ENCODE measurements at regions not wholly inside any gene's neighbourhood (a gene's known extent, or its start where the extent isn't known, plus 50 kb on each side); places are given as distances from the start of the nearest gene placed in this dataset.

DNA sequence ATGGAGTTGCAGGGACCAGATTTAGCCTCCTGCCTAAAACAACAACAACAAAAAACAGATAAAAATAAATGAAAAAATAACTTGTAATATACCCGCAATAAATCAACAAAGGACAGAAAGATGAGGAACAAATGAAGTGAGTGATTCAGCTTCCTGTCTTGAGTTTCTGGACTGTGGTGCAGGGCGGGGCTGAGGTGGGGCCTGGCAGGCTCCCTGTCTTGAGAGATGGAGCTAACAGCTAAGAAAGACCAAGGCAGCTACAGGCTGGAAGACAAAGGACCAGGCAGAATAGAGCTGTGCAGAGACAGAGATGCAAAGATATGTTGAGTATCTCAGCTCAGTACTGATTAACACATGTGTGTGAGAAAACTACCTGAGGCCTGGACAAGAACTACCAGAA, 879.2 kb downstream of the AACS start:
- Histone ChIP-seq H3K9me3 (ENCODE audit: control insufficient read depth in 2 of 3, insufficient read depth in 1 of 3, low read length in 3 of 3) (no peaks in the 10 kb centered on the region), H3K27me3 (ENCODE audit: control insufficient read depth, insufficient read depth, low read length) (no peaks in the 10 kb centered on the region), H3K36me3 (ENCODE audit: control insufficient read depth in 2 of 3, insufficient read depth in 3 of 3, low read length in 3 of 3) (no peaks in the 10 kb centered on the region), H3K27ac (ENCODE audit: low read depth in 2 of 2, low read length in 2 of 2) (no peak overlapping the region), H3K4me1 (ENCODE audit: control insufficient read depth in 2 of 3, insufficient read depth in 2 of 3, low read depth in 1 of 3, low read length in 3 of 3) (no peaks in the 10 kb centered on the region), H3K4me3 (ENCODE audit: low read length in 3 of 3) (no peak overlapping the region), H3K9ac (ENCODE audit: low read length in 3 of 3) (no peak overlapping the region)
- DNase-seq (no peak), FAIRE-seq (no peak)
- intact Hi-C loops (cut with DNase I): no loop called here
- TF ChIP-seq, protein P1, sequence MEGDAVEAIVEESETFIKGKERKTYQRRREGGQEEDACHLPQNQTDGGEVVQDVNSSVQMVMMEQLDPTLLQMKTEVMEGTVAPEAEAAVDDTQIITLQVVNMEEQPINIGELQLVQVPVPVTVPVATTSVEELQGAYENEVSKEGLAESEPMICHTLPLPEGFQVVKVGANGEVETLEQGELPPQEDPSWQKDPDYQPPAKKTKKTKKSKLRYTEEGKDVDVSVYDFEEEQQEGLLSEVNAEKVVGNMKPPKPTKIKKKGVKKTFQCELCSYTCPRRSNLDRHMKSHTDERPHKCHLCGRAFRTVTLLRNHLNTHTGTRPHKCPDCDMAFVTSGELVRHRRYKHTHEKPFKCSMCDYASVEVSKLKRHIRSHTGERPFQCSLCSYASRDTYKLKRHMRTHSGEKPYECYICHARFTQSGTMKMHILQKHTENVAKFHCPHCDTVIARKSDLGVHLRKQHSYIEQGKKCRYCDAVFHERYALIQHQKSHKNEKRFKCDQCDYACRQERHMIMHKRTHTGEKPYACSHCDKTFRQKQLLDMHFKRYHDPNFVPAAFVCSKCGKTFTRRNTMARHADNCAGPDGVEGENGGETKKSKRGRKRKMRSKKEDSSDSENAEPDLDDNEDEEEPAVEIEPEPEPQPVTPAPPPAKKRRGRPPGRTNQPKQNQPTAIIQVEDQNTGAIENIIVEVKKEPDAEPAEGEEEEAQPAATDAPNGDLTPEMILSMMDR (IDR thresholded peaks at IDR 0.05; ENCODE audit: borderline replicate concordance, extremely low read depth, insufficient read depth): no peak

DNA sequence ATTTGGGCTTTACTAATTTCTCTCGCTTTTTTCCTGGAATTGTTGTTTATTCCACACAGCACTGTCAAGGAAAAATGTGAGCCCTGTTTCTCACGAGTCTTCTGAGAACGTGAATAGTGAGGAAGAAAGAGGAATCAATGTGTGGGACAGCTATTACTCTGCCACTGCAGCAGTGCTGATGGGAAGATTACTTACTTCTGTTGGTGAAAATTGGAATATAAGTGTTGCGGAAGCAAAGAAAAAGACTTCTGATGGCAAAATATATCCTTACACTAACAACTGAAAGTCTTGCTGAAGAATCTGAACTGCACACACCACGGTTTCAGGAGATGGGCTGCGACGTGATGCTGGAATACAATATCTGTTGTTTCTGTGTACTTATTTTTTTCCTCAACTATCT, 884.2 kb downstream of the AACS start:
- Histone ChIP-seq H3K9me3 (ENCODE audit: control insufficient read depth in 2 of 3, insufficient read depth in 1 of 3, low read length in 3 of 3) (no peaks in the 10 kb centered on the region), H3K27me3 (ENCODE audit: control insufficient read depth, insufficient read depth, low read length) (no peaks in the 10 kb centered on the region), H3K9ac (ENCODE audit: low read length in 3 of 3) (no peak overlapping the region), H3K36me3 (ENCODE audit: control insufficient read depth in 2 of 3, insufficient read depth in 3 of 3, low read length in 3 of 3) (no peaks in the 10 kb centered on the region), H3K27ac (ENCODE audit: low read depth in 2 of 2, low read length in 2 of 2) (no peak overlapping the region), H3K4me1 (ENCODE audit: control insufficient read depth in 2 of 3, insufficient read depth in 2 of 3, low read depth in 1 of 3, low read length in 3 of 3) (no peaks in the 10 kb centered on the region), H3K4me3 (ENCODE audit: low read length in 3 of 3) (no peak overlapping the region)
- FAIRE-seq (no peak), DNase-seq (no peak)
- TF ChIP-seq, protein P1 (IDR thresholded peaks at IDR 0.05; ENCODE audit: borderline replicate concordance, extremely low read depth, insufficient read depth): no peak
- intact Hi-C loops (cut with DNase I): no loop called here

DNA sequence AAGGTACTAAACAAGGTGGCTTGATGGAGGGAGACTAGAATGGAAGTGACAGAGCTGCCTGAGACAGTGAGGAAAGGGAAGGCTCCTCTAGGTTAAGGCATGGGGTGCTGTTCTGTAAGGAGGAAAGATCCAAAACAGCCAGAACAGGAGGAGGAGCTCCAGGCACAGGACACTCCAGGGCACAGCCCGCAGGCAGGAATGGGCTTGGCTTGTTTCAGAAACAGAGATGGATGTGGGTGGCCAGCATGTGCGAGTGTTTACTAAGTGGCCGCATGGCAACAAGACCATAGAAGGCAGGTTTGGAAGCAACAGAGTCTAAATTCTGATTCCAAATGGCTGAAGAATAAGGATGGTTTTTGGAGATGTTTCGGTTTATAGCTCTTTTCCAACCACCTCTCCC, 889.1 kb downstream of the AACS start:
- H3K9ac ChIP-seq (ENCODE audit: low read length in 3 of 3): no peak overlapping the region
- no peaks in the 10 kb centered on the region for H3K27me3 ChIP-seq (ENCODE audit: control insufficient read depth, insufficient read depth, low read length)
- TF ChIP-seq, protein P1 (IDR thresholded peaks at IDR 0.05; ENCODE audit: borderline replicate concordance, extremely low read depth, insufficient read depth): no peak
- no peaks in the 10 kb centered on the region for H3K9me3 ChIP-seq (ENCODE audit: control insufficient read depth in 2 of 3, insufficient read depth in 1 of 3, low read length in 3 of 3)
- no peaks in the 10 kb centered on the region for H3K36me3 ChIP-seq (ENCODE audit: control insufficient read depth in 2 of 3, insufficient read depth in 3 of 3, low read length in 3 of 3)
- H3K4me1 ChIP-seq (ENCODE audit: control insufficient read depth in 2 of 3, insufficient read depth in 2 of 3, low read depth in 1 of 3, low read length in 3 of 3): no peaks in the 10 kb centered on the region
- intact Hi-C loops (cut with DNase I): no loop called here
- DNase-seq (no peak), FAIRE-seq (no peak)
- no peak overlapping the region for H3K27ac ChIP-seq (ENCODE audit: low read depth in 2 of 2, low read length in 2 of 2)
- H3K4me3 ChIP-seq (ENCODE audit: low read length in 3 of 3): no peak overlapping the region

DNA sequence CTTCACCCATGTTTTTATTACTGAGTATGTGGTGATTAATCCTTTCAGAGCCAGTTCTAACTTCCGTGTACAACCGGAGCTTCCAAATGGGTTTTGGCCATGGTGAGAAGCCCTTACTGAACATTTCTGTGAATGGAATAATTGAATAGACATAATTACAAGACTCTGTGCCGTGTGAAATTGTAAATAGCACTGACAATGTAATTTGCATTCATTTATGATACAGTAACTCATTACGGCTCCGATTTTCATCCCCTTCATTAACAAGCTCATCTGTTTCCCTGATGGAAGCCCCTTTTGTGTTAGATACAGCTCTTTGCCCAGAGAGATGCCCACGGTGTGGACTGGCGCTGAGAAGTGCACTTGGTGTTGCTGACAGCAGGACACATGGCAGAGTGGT, 891.0 kb downstream of the AACS start:
- intact Hi-C loops (cut with DNase I): no loop called here
- FAIRE-seq (no peak), DNase-seq (no peak)
- Histone ChIP-seq H3K4me3 (ENCODE audit: low read length in 3 of 3) (no peak overlapping the region), H3K27ac (ENCODE audit: low read depth in 2 of 2, low read length in 2 of 2) (no peak overlapping the region), H3K4me1 (ENCODE audit: control insufficient read depth in 2 of 3, insufficient read depth in 2 of 3, low read depth in 1 of 3, low read length in 3 of 3) (no peaks in the 10 kb centered on the region), H3K9ac (ENCODE audit: low read length in 3 of 3) (no peak overlapping the region), H3K36me3 (ENCODE audit: control insufficient read depth in 2 of 3, insufficient read depth in 3 of 3, low read length in 3 of 3) (no peaks in the 10 kb centered on the region), H3K9me3 (ENCODE audit: control insufficient read depth in 2 of 3, insufficient read depth in 1 of 3, low read length in 3 of 3) (no peaks in the 10 kb centered on the region), H3K27me3 (ENCODE audit: control insufficient read depth, insufficient read depth, low read length) (no peaks in the 10 kb centered on the region)
- TF ChIP-seq, protein P1 (IDR thresholded peaks at IDR 0.05; ENCODE audit: borderline replicate concordance, extremely low read depth, insufficient read depth): no peak
